Ecto neural progenitor cell (in vitro differentiated cells): ENCODE measurements at regions not wholly inside any gene's neighbourhood (a gene's known extent, or its start where the extent isn't known, plus 50 kb on each side); places are given as distances from the start of the nearest gene placed in this dataset.

Experiments used
- DNase-seq: peaks from one replicate; pipeline ENCODE4 v3.0.0-alpha.2; 2018; ENCODE audit warnings: low spot score

- no peak for DNase-seq
These were observed 181.7 kb downstream of the FAM43A start for GRCh38 chr3:194867270-194867983.

GRCh38 chr3:194868831-194869230 is 183.1 kb downstream of the FAM43A start:
- no peak for DNase-seq

GRCh38 chr3:194869482-194870169 is 183.9 kb downstream of the FAM43A start:
- DNase-seq: no peak

- no peak for DNase-seq
These were observed 184.9 kb downstream of the FAM43A start for GRCh38 chr3:194870394-194871110.

GRCh38 chr3:194871143-194871863 is 185.6 kb downstream of the FAM43A start:
- DNase-seq: peak; percentile 77

GRCh38 chr3:194871864-194872668 is 186.4 kb downstream of the FAM43A start:
- DNase-seq: peak; percentile 53

- no peak for DNase-seq
These were observed 186.9 kb downstream of the FAM43A start for GRCh38 chr3:194872669-194872977.

GRCh38 chr3:194873474-194873873 is 187.8 kb downstream of the FAM43A start:
- DNase-seq: peak; percentile 20

- DNase-seq: peak; percentile 14
These were observed 188.5 kb downstream of the FAM43A start for GRCh38 chr3:194874206-194874605.

GRCh38 chr3:194874783-194875182 is 189.1 kb downstream of the FAM43A start:
- DNase-seq: peak; percentile 35

- peak; percentile 29 for DNase-seq
These were observed 190.1 kb downstream of the FAM43A start for GRCh38 chr3:194875581-194876402.

- DNase-seq: peak; percentile 37
These were observed 190.9 kb downstream of the FAM43A start for GRCh38 chr3:194876403-194877095.

GRCh38 chr3:194877291-194878119 is 191.8 kb downstream of the FAM43A start:
- DNase-seq: peak; percentile 36

- DNase-seq: peak; percentile 41
These were observed 193.6 kb downstream of the FAM43A start for GRCh38 chr3:194879126-194879877.

GRCh38 chr3:194879991-194880939 is 194.6 kb downstream of the FAM43A start:
- DNase-seq: peak; percentile 37

GRCh38 chr3:194880940-194881925 is 195.6 kb downstream of the FAM43A start:
- peak; percentile 25 for DNase-seq
